ENCODE measurements at regions not wholly inside any gene's neighbourhood (a gene's known extent, or its start where the extent isn't known, plus 50 kb on each side); places are given as distances from the start of the nearest gene placed in this dataset.

GRCh38 chr11:116217441-116217840 lies 555.3 kb downstream of the BUD13 start:
- DNase-seq (ENCODE audit: low read depth): no peak

- DNase-seq (ENCODE audit: low read depth): no peak
Measured at GRCh38 chr11:116217006-116217405, 555.8 kb downstream of the BUD13 start.

GRCh38 chr11:116215471-116216113 lies 557.2 kb downstream of the BUD13 start:
- DNase-seq (ENCODE audit: low read depth): no peak

- DNase-seq (ENCODE audit: low read depth): no peak
Measured at GRCh38 chr11:116211147-116211546, 561.6 kb downstream of the BUD13 start.

- no peak for DNase-seq (ENCODE audit: low read depth)
Measured at GRCh38 chr11:116210663-116211062, 562.1 kb downstream of the BUD13 start.

- DNase-seq (ENCODE audit: low read depth): no peak
Measured at GRCh38 chr11:116209255-116209654, 563.5 kb downstream of the BUD13 start.

GRCh38 chr11:116207421-116208141 lies 565.2 kb downstream of the BUD13 start:
- no peak for DNase-seq (ENCODE audit: low read depth)

GRCh38 chr11:116207019-116207418 lies 565.8 kb downstream of the BUD13 start:
- no peak for DNase-seq (ENCODE audit: low read depth)

GRCh38 chr11:116202922-116203321 lies 569.9 kb downstream of the BUD13 start:
- no peak for DNase-seq (ENCODE audit: low read depth)

GRCh38 chr11:116200564-116200963 lies 572.2 kb downstream of the BUD13 start:
- no peak for DNase-seq (ENCODE audit: low read depth)

GRCh38 chr11:116199182-116199581 lies 573.6 kb downstream of the BUD13 start:
- DNase-seq (ENCODE audit: low read depth): no peak

GRCh38 chr11:116194156-116194904 lies 578.5 kb downstream of the BUD13 start:
- DNase-seq (ENCODE audit: low read depth): no peak

GRCh38 chr11:116193321-116194131 lies 579.3 kb downstream of the BUD13 start:
- no peak for DNase-seq (ENCODE audit: low read depth)

GRCh38 chr11:116192509-116193210 lies 580.1 kb downstream of the BUD13 start:
- DNase-seq (ENCODE audit: low read depth): no peak

GRCh38 chr11:116190861-116191260 lies 581.9 kb downstream of the BUD13 start:
- no peak for DNase-seq (ENCODE audit: low read depth)

GRCh38 chr11:116189408-116190170 lies 583.2 kb downstream of the BUD13 start:
- DNase-seq (ENCODE audit: low read depth): no peak

GRCh38 chr11:116188350-116188749 lies 584.4 kb downstream of the BUD13 start:
- DNase-seq (ENCODE audit: low read depth): no peak

- DNase-seq (ENCODE audit: low read depth): no peak
Measured at GRCh38 chr11:116187026-116187425, 585.8 kb downstream of the BUD13 start.

- DNase-seq (ENCODE audit: low read depth): no peak
Measured at GRCh38 chr11:116185551-116185950, 587.2 kb downstream of the BUD13 start.

GRCh38 chr11:116184763-116185162 lies 588.0 kb downstream of the BUD13 start:
- no peak for DNase-seq (ENCODE audit: low read depth)
